ENCODE measurements at regions not wholly inside any gene's neighbourhood (a gene's known extent, or its start where the extent isn't known, plus 50 kb on each side); places are given as distances from the start of the nearest gene placed in this dataset.

DNA sequence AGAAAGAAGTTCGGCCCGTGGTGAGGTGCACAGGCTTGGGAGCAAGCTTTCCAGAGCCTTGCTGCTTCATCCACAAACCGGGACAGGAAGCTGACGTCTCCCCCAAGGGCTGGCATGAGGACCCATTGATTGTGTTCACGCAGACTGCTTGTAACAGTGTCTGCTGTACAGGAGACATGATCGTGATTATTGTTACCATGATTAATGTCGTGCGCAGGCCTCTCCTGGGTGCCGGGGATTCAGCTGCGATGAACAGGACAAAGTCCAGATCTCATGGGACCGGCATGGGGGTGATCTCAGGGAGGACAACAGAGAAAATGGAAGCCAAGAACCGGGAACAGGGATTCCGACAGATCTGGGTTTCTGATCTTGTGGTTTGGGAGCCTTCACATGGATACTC, 219.9 kb downstream of the BRD1 start:
- H3K36me3 ChIP-seq (ENCODE audit: control insufficient read depth, low read length), result peaks cover 50% of the 10 kb centered on the region
- H3K4me3 ChIP-seq (ENCODE audit: low read length), result no peak overlapping the region
- H4K20me1 ChIP-seq (ENCODE audit: control insufficient read depth, insufficient read depth, low read depth, low read length), result no peaks in the 10 kb centered on the region
- no peaks in the 10 kb centered on the region; the same call in 1 of the 2 replicates for H3F3A ChIP-seq (ENCODE audit: control insufficient read depth, insufficient read depth)
- no peaks in the 10 kb centered on the region for H3K4me1 ChIP-seq (ENCODE audit: control insufficient read depth, low read length)
- H3K9me2 ChIP-seq (replicated peaks; ENCODE audit: control insufficient read depth, low read length), result no peaks in the 10 kb centered on the region
- H3K4me2 ChIP-seq (ENCODE audit: low read length), result no peak overlapping the region
- H3K9me3 ChIP-seq (ENCODE audit: control insufficient read depth, insufficient read depth, low read length), result peaks cover 17% of the 10 kb centered on the region
- TF ChIP-seq EZH2phosphoT487 (IDR thresholded peaks at IDR 0.05; ENCODE audit: borderline replicate concordance, low read length), result no peak
- TF ChIP-seq, protein P1, sequence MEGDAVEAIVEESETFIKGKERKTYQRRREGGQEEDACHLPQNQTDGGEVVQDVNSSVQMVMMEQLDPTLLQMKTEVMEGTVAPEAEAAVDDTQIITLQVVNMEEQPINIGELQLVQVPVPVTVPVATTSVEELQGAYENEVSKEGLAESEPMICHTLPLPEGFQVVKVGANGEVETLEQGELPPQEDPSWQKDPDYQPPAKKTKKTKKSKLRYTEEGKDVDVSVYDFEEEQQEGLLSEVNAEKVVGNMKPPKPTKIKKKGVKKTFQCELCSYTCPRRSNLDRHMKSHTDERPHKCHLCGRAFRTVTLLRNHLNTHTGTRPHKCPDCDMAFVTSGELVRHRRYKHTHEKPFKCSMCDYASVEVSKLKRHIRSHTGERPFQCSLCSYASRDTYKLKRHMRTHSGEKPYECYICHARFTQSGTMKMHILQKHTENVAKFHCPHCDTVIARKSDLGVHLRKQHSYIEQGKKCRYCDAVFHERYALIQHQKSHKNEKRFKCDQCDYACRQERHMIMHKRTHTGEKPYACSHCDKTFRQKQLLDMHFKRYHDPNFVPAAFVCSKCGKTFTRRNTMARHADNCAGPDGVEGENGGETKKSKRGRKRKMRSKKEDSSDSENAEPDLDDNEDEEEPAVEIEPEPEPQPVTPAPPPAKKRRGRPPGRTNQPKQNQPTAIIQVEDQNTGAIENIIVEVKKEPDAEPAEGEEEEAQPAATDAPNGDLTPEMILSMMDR (IDR thresholded peaks at IDR 0.05; ENCODE audit: low read depth, low read length, poor library complexity, severe bottlenecking), result no peak
- no peaks in the 10 kb centered on the region for H3K27me3 ChIP-seq (ENCODE audit: control insufficient read depth, low read length)
- peaks cover 21% of the 10 kb centered on the region for H3K79me2 ChIP-seq (ENCODE audit: control insufficient read depth, low read length)
- H3K27ac ChIP-seq (ENCODE audit: low read depth, low read length), result no peak overlapping the region

DNA sequence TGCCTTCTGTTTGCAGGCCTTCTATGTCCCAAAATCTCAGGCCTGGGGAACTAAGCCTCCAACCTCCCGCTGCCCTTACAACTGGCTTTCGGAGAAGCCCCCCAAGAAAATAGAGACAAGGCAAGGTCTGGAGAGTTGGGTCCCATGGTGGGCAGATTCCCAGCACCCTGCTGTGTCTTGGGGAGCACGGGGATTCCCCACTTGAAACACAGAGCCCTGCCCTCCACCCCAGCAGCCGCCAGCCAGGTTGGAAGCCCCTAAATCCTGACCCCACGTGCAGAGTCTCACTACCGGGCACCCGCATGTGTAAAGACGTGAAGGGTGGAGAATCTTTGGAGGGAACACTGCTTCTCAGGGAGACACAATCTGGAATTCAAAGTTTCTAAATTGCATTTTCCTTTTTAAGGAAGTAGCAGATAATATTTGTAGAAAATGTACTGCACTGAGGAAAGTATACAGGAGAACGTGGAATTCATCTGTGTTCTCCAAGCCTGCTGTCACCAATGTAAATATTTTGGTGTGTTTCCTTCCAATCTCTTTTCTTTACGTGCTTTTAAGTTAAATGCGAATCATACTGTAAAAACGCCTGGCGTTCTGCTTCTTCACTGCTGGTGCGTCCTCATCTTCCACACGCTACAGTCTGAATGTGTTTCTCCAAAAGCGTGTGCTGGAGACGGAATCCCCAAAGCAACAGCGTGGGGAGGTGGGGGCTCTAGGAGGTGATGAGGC, 220.9 kb downstream of the BRD1 start:
- H3K4me2 ChIP-seq (ENCODE audit: low read length), result no peak overlapping the region
- no peak overlapping the region for H3K4me3 ChIP-seq (ENCODE audit: low read length)
- no peaks in the 10 kb centered on the region; the same call in 1 of the 2 replicates for H3F3A ChIP-seq (ENCODE audit: control insufficient read depth, insufficient read depth)
- H3K36me3 ChIP-seq (ENCODE audit: control insufficient read depth, low read length), result peaks cover 45% of the 10 kb centered on the region
- no peaks in the 10 kb centered on the region for H3K27me3 ChIP-seq (ENCODE audit: control insufficient read depth, low read length)
- H3K27ac ChIP-seq (ENCODE audit: low read depth, low read length), result no peak overlapping the region
- no peaks in the 10 kb centered on the region for H3K4me1 ChIP-seq (ENCODE audit: control insufficient read depth, low read length)
- H3K79me2 ChIP-seq (ENCODE audit: control insufficient read depth, low read length), result peaks cover 21% of the 10 kb centered on the region
- TF ChIP-seq, protein P1 (IDR thresholded peaks at IDR 0.05; ENCODE audit: low read depth, low read length, poor library complexity, severe bottlenecking), result no peak
- H3K9me2 ChIP-seq (replicated peaks; ENCODE audit: control insufficient read depth, low read length), result no peaks in the 10 kb centered on the region
- H4K20me1 ChIP-seq (ENCODE audit: control insufficient read depth, insufficient read depth, low read depth, low read length), result no peaks in the 10 kb centered on the region
- peaks cover 16% of the 10 kb centered on the region; the same call in 1 of the 2 replicates for H3K9me3 ChIP-seq (ENCODE audit: control insufficient read depth, insufficient read depth, low read length)

DNA sequence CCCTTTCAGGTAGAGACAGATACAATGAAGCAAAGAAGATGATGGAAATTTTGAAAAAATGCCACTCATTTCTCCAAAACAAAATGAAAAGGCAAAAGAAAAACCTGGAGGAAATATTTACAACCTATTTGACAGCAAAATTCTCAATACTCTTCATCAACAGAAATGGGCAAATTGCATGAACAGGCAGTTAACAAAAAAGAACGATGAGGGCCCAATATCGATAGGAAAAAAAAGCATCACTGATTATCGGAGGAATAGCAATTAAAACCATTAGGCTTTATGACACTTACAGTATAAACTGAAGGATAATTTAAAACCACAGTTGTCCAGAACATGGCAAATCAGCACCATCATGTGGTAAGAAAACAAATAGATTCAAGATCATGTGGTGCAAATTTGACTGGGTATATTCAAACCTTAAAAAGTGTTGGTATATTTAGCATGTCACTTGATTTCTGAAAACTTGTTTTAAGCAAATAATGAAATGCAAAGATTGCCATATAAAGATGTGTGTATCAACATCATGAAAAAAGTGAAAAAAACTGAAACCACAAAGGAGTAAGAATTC, 222.9 kb downstream of the BRD1 start:
- H3K4me1 ChIP-seq (ENCODE audit: control insufficient read depth, low read length), result no peaks in the 10 kb centered on the region
- H3K79me2 ChIP-seq (ENCODE audit: control insufficient read depth, low read length), result peaks cover 11% of the 10 kb centered on the region; the same call in 1 of the 2 replicates
- H3K4me3 ChIP-seq (ENCODE audit: low read length), result no peak overlapping the region
- no peaks in the 10 kb centered on the region; the same call in 1 of the 2 replicates for H3F3A ChIP-seq (ENCODE audit: control insufficient read depth, insufficient read depth)
- no peak overlapping the region for H3K27ac ChIP-seq (ENCODE audit: low read depth, low read length)
- TF ChIP-seq, protein P1 (IDR thresholded peaks at IDR 0.05; ENCODE audit: low read depth, low read length, poor library complexity, severe bottlenecking), result no peak
- TF ChIP-seq EZH2phosphoT487 (IDR thresholded peaks at IDR 0.05; ENCODE audit: borderline replicate concordance, low read length), result no peak
- no peaks in the 10 kb centered on the region for H3K9me2 ChIP-seq (replicated peaks; ENCODE audit: control insufficient read depth, low read length)
- H3K9me3 ChIP-seq (ENCODE audit: control insufficient read depth, insufficient read depth, low read length), result peaks cover 16% of the 10 kb centered on the region; the same call in 1 of the 2 replicates
- H4K20me1 ChIP-seq (ENCODE audit: control insufficient read depth, insufficient read depth, low read depth, low read length), result no peaks in the 10 kb centered on the region
- H3K27me3 ChIP-seq (ENCODE audit: control insufficient read depth, low read length), result no peaks in the 10 kb centered on the region
- H3K4me2 ChIP-seq (ENCODE audit: low read length), result no peak overlapping the region
- peaks cover 29% of the 10 kb centered on the region for H3K36me3 ChIP-seq (ENCODE audit: control insufficient read depth, low read length)
